ENCODE measurements at regions not wholly inside any gene's neighbourhood (a gene's known extent, or its start where the extent isn't known, plus 50 kb on each side); places are given as distances from the start of the nearest gene placed in this dataset.

DNA sequence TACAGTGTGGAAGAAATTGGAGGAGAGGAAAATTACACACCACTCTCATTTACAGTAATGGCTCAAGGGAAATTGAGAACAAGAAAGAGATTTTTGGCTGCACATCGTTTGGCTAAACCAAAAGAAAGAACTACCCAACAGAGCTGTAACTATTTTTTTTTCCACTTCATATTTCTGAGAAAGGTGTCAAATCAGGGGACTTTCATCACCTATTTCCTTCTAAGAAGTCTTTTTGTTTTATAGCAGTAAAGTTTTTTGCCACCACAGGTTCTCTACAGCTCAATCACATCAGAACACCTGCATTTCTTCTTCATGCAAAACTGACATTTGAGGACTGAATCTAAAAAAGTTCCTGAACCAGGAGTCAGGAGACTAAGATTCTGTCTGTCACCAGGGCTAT lies 57.5 kb upstream of the TNIP3 start:
- DNase-seq, result no peak

DNA sequence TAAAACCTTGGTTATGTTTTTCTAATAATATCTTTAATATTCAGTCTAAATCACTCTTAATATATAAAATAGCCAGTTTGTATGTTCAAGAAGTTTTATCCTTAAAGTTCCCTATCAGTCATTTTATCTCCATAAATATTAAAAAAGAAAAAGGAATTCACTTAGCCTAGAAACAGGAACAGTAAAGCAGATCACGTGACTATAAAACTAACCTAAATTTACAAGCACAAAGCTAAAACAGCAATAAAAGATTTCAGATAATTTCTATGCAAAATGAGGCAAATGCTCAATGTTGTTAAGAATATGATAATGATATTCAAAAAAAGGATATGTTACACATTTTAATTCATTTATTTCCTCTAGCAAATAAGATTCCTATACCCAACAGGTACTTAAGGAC lies 57.1 kb upstream of the TNIP3 start:
- DNase-seq, result no peak

DNA sequence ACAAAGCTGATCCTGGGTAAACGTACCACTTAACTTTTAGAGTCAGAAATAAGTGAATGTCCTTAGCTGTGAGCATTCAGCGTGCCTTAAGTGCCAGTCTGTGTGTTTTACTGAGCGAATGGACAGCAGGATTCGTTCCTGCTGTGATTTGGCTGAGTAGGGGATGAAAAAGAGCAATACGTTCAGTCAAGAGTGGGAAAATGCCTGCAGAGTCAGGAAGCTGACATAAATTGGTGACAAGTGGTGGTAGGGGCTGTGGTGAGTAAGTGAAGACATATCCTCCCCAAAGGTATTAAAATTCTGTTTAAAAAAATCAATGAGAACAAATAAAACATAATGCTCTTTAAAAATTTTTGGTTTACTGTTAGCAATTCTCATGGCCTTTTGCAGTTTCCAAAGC lies 56.6 kb upstream of the TNIP3 start:
- DNase-seq, result no peak

DNA sequence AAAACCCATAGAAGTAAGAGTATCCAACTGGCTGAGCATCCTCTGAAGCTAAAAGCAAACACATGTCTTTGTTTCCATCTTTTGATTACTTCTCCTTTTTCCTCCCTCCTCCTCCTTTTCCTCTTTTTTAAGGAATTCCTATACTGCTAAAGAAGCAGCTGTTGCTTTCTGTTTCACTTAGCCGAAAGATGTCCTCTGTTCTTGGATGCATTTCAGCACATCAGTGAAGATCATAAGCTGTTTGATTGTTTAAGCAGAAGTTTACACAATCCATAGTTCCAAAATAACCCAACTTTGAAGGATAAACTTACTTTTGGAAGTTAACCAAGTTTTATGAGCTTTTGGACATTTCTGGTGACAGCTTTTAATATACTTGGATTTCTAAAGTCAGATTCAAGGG lies 55.1 kb upstream of the TNIP3 start:
- DNase-seq, result no peak

DNA sequence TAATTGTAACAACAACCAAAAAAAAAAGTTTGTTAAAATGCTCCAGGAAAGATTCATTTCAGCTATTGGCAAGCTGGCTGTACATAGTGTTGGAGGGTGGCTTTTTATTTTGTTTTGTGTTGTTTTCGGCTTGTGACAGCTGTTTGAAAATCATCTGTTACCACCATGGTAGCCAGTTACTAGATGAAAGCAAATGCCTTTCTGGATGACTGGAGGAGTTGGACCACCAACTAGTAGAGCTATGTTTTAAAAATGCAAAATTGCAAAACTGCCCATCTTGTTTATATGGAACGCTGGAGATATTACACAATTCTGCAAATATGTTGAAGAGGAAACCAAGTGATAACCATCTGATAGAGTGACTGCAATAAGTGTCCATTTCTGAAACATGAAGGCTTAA lies 53.2 kb upstream of the TNIP3 start:
- no peak for DNase-seq

DNA sequence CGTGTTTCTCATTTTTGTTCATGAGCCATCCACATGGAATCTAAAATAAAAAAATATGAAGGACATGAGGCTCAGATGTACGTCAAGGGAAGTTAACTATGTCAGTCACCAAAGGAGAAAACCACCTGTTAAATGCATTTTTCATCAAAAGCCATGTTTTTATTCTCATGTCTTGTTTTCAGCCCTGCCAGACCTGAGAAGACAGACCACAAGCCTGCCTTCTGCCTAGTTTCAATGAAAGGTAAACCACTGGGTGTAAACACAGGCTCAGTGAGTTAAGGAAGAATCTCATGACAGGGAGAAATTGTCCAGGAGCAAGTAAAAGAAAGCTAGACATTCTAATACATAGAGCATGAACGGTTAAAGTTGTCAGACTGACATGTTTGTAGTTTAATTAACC lies 52.3 kb upstream of the TNIP3 start:
- DNase-seq, result no peak

DNA sequence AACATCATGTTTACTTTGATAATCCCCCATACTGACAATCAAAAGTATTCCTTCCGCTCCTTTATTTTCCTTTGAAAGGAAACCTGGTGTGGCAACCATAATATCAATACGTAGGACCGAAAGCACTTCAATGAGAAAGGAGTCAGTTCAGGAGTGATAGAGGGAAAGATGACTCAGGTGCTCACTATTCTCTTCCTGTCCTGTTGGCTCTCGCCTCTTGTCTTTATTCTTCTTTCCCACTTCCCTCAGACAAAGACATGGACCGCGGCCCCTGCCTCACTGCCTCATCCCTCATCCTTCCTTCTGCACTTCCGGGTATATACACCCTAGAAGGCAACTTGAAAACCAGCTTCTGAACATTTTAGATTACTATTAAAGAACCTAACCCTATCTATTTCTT lies 49.8 kb upstream of the TNIP3 start:
- no peak for DNase-seq
